GM10266 (cell line): ENCODE measurements at regions not wholly inside any gene's neighbourhood (a gene's known extent, or its start where the extent isn't known, plus 50 kb on each side); places are given as distances from the start of the nearest gene placed in this dataset.

Experiments used
- DNase-seq: peaks from one replicate; pipeline ENCODE4 v3.0.0; 2012; ENCODE audit errors: extremely low spot score
- CTCF ChIP-seq: IDR thresholded peaks from 2 replicates; pipeline ENCODE4 v1.5.1; 2012; ENCODE audit warnings: mild to moderate bottlenecking, low read depth; ENCODE audit not compliant: control insufficient read depth, insufficient read depth; ENCODE audit errors: missing control alignments

- DNase-seq: no peak
- TF ChIP-seq CTCF: no peak
Observed at GRCh38 chr16:85337910-85338637, 225.8 kb upstream of the CIBAR2 start.

GRCh38 chr16:85338638-85338982 is 226.3 kb upstream of the CIBAR2 start:
- no peak for DNase-seq
- no peak for TF ChIP-seq CTCF

- TF ChIP-seq CTCF: no peak
Observed at GRCh38 chr16:85338989-85339685, 226.9 kb upstream of the CIBAR2 start.

GRCh38 chr16:85341972-85342695 is 229.9 kb upstream of the CIBAR2 start:
- no peak for DNase-seq
- no peak for TF ChIP-seq CTCF

More at GRCh38 chr16:85338989-85339685, 226.9 kb upstream of the CIBAR2 start:
- no peak for DNase-seq

GRCh38 chr16:85344502-85345128 is 232.3 kb upstream of the CIBAR2 start:
- DNase-seq: no peak
- no peak for TF ChIP-seq CTCF

- TF ChIP-seq CTCF: no peak
- DNase-seq: no peak
Observed at GRCh38 chr16:85345129-85345639, 232.9 kb upstream of the CIBAR2 start.
